ENCODE measurements at regions not wholly inside any gene's neighbourhood (a gene's known extent, or its start where the extent isn't known, plus 50 kb on each side); places are given as distances from the start of the nearest gene placed in this dataset.

DNA sequence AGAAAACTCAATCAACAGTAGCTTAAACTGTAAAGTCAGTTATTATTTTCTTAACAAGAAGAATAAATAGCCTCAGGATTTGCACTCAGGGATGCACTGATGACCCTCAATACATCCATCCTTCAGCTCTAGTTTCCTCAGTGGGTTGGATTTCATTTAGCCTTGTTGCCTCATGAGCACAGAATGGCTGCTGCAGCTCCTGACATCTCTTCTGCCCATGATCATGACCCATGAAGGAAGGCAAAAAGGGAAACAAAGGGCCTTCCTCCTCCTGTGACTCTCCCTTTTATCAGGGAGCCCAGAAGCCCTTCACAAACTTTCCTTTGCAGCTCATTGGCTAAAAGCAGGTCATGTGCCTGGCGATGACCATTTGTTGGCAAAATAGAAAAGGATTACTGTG, 51.2 kb upstream of the KCNG1 start:
- H3K4me1 ChIP-seq (ENCODE audit: control insufficient read depth, extremely low read depth, insufficient read depth, low read length) = no peaks in the 10 kb centered on the region
- no peak overlapping the region for H3K4me3 ChIP-seq (ENCODE audit: control insufficient read depth in 2 of 3, extremely low read depth in 1 of 3, insufficient read depth in 2 of 3, low read depth in 1 of 3, low read length in 3 of 3)
- H4K20me1 ChIP-seq (ENCODE audit: control insufficient read depth, extremely low read depth, insufficient read depth, low read length) = no peaks in the 10 kb centered on the region
- no peaks in the 10 kb centered on the region for H3K36me3 ChIP-seq (ENCODE audit: control insufficient read depth in 2 of 2, extremely low read depth in 1 of 2, insufficient read depth in 2 of 2, low read length in 2 of 2)
- H3K27ac ChIP-seq (ENCODE audit: control insufficient read depth, insufficient read depth, low read length) = no peak overlapping the region
- no peak overlapping the region for H3K4me2 ChIP-seq (ENCODE audit: control insufficient read depth, extremely low read depth, insufficient read depth, low read depth, low read length)
- dilution Hi-C loops (cut with MboI; ENCODE audit: extremely low pct_ligation_motif_present, low sequenced_read_pairs) = no loop called here
- no peaks in the 10 kb centered on the region for H3K9me3 ChIP-seq (ENCODE audit: control insufficient read depth, low read depth, low read length)
- no peak for TF ChIP-seq EZH2 (IDR thresholded peaks at IDR 0.05; ENCODE audit: low read length)
- TF ChIP-seq, protein P1, sequence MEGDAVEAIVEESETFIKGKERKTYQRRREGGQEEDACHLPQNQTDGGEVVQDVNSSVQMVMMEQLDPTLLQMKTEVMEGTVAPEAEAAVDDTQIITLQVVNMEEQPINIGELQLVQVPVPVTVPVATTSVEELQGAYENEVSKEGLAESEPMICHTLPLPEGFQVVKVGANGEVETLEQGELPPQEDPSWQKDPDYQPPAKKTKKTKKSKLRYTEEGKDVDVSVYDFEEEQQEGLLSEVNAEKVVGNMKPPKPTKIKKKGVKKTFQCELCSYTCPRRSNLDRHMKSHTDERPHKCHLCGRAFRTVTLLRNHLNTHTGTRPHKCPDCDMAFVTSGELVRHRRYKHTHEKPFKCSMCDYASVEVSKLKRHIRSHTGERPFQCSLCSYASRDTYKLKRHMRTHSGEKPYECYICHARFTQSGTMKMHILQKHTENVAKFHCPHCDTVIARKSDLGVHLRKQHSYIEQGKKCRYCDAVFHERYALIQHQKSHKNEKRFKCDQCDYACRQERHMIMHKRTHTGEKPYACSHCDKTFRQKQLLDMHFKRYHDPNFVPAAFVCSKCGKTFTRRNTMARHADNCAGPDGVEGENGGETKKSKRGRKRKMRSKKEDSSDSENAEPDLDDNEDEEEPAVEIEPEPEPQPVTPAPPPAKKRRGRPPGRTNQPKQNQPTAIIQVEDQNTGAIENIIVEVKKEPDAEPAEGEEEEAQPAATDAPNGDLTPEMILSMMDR (optimal IDR thresholded peaks at IDR 0.05 in 1 of 3, IDR thresholded peaks at IDR 0.05 in 1 of 3, conservative IDR thresholded peaks at IDR 0.05 in 1 of 3; ENCODE audit: extremely low read depth in 1 of 3, insufficient read depth in 2 of 3, low read length in 3 of 3) = no peak
- H3K9ac ChIP-seq (ENCODE audit: control insufficient read depth, extremely low read depth, insufficient read depth, low read length) = no peak overlapping the region
- H3K9me1 ChIP-seq (ENCODE audit: control insufficient read depth, extremely low read depth, insufficient read depth, low read length) = no peaks in the 10 kb centered on the region
- FAIRE-seq (no peak), DNase-seq (ENCODE audit: low read depth, low spot score) (no peak)
- peaks cover 23% of the 10 kb centered on the region for H3K27me3 ChIP-seq (ENCODE audit: control insufficient read depth, extremely low read depth, insufficient read depth, low read length)
- no peaks in the 10 kb centered on the region for H3K79me2 ChIP-seq (ENCODE audit: control insufficient read depth, insufficient read depth, low read length)
- H2AFZ ChIP-seq (ENCODE audit: control insufficient read depth, low read length) = no peak overlapping the region
